AG04449 (cell line): ENCODE measurements at regions not wholly inside any gene's neighbourhood (a gene's known extent, or its start where the extent isn't known, plus 50 kb on each side); places are given as distances from the start of the nearest gene placed in this dataset.

ENCODE experiments used
- CTCF ChIA-PET: fragments of 350-600 bp; formaldehyde crosslinking; extraction: SDS; loops from one replicate; lab custom pipeline; 2021; ENCODE audit warnings: antibody characterized with exemption; lab: Yijun Ruan, JAX
- POLR2A ChIA-PET: fragments of 400-600, 350-600 bp; formaldehyde crosslinking; extraction: SDS; loops from one replicate; lab custom pipeline; 2020; ENCODE audit warnings: antibody characterized with exemption, inconsistent platforms; lab: Yijun Ruan, JAX
- DNase-seq: peaks from one replicate; pipeline ENCODE4 v3.0.0-alpha.2; 2010; ENCODE audit warnings: low read depth, low spot score
- H3K4me3 ChIP-seq: 2 replicates; pipeline ENCODE4 v1.5.1; 2011; ENCODE audit warnings: low read depth, mild to moderate bottlenecking, control low read depth, low read length
- CTCF ChIP-seq: IDR thresholded peaks from one replicate; pipeline ENCODE4 v1.5.1; 2011; ENCODE audit warnings: mild to moderate bottlenecking, moderate library complexity, low read length, control low read depth, inconsistent platforms; ENCODE audit not compliant: insufficient read depth; ENCODE audit errors: missing control alignments

- DNase-seq, result no peak
- TF ChIP-seq CTCF, result no peak
- ChIA-PET POLR2A (no interaction called here), CTCF (no interaction called here)
- no peak overlapping the region for H3K4me3 ChIP-seq
Observed at GRCh38 chr6:164315376-164315775, 900.9 kb downstream of the QKI start.

- no peak for TF ChIP-seq CTCF
- ChIA-PET CTCF (no interaction called here), POLR2A (no interaction called here)
- H3K4me3 ChIP-seq, result no peak overlapping the region
- no peak for DNase-seq
Observed at GRCh38 chr6:164308339-164308738, 893.8 kb downstream of the QKI start.

- TF ChIP-seq CTCF, result no peak
- ChIA-PET CTCF (no interaction called here), POLR2A (no interaction called here)
- H3K4me3 ChIP-seq, result no peak overlapping the region
- DNase-seq, result no peak
Observed at GRCh38 chr6:164303102-164303964, 888.8 kb downstream of the QKI start.

GRCh38 chr6:164296411-164296810 lies 881.9 kb downstream of the QKI start:
- no peak for DNase-seq
- ChIA-PET POLR2A (no interaction called here), CTCF (no interaction called here)
- no peak overlapping the region for H3K4me3 ChIP-seq
- no peak for TF ChIP-seq CTCF

GRCh38 chr6:164294047-164294784 lies 879.7 kb downstream of the QKI start:
- H3K4me3 ChIP-seq, result no peak overlapping the region
- CTCF ChIA-PET, result no interaction called here
- TF ChIP-seq CTCF, result no peak
- POLR2A ChIA-PET, result no interaction called here
- DNase-seq, result no peak

GRCh38 chr6:164291224-164291623 lies 876.7 kb downstream of the QKI start:
- no peak for TF ChIP-seq CTCF
- ChIA-PET POLR2A (no interaction called here), CTCF (no interaction called here)
- no peak overlapping the region for H3K4me3 ChIP-seq
- no peak for DNase-seq
